ENCODE measurements at regions not wholly inside any gene's neighbourhood (a gene's known extent, or its start where the extent isn't known, plus 50 kb on each side); places are given as distances from the start of the nearest gene placed in this dataset.
A peak's percentile ranks its signal among the peaks of the same experiment; 100 is the strongest.

- peak in 1 of 51 donors; percentile 31 for DNase-seq
Observed at GRCh38 chr5:176733406-176734262, 76.7 kb upstream of the UNC5A start.

DNA sequence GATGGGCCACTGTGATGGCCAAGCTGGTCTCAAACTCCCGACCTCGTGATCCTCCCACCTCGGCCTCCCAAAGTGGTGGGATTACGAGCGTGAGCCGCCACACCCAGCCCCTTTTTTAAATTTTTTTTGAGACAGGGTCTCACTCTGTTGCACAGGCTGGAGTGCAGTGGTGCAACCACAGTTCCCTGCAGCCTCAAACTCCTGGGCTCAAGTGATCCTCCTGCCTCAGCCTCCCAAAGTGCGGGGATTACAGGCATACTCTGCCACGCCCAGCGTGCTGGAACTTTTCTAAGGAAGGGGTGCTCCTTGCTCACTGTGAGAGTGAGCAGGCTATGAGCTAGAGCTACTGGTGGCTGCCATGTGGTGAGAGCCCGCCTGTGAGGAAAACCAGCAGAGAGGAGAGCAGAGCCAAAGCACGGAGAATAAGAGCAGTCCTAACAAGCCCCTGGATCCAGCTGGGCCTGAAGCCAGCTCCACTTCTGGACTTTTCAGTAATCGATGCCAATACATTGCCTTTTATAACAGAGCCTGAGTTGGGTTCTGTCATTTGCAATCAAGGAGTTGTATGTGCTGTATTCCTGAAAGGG is 75.5 kb upstream of the UNC5A start:
- DNase-seq = no peak

GRCh38 chr5:176735383-176736265 is 74.7 kb upstream of the UNC5A start:
- DNase-seq = no peak

DNA sequence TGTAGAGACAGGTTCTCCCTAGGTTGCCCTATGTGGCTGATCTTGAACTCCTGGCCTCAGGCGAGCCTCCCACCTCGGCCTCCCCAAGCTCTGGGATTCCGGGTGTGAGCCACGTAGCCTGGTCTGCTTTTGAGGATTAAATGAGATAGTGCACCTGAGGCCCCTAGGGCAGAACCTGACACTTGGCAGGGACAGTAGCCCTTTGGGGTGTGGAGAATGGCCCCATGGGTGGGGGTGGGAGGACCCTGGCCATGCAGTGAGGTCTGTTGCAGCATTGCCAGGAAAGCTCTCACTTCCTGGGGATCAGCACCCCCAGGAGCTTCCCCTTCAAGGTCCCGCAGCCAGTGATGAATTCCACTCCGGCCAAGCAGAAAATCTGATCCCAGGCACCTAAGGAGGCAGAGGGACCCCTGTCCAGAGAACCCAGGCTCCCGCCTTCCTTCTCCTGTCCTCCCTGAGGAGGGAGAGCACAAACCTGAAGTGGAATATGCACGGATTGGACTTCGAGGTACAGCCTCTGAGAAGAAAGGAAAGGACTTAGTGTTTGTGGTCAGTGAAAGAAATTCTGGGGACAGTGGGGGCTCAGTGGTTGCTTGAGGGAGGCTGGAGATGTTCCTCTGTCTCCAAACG is 73.9 kb upstream of the UNC5A start:
- no peak for DNase-seq

DNA sequence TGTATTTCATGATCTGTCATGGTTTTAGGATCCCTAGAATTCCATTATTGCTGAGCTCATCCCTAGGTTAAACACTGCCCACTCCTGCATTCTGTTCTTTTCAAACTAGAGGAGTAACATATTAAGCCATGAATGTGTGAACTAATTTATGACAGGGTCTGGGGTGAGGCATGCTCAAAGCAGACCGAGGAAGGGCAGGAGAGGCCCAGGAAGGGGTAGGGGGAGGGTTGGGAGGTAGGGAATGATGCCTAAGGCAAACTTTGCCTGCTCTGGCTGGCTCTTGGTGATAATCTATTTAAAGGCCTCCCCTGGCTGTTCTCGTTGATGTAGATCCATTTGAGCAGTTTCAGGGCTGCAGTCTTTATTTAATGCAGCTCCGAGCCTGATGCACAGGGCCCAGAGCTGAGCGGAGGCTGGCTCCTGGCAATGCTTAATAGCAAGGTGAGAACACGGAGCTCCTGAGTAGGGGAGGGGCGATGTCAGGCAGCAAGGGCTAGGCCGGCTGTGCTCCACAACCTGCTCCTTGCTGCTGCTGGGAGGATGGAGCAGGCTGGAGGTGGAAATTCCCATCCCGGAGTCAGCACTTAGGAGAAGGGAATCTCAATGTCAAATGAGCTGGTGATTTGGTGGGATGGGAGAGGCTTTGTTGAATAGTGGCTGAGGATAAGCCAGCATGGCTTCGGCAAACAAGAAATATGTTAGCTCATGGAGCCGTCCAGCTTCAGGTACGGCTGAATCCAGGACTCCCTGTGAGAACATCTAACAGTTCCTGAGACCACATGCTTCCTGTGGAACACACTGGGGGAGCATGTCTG is 73.2 kb upstream of the UNC5A start:
- peak in 1 of 51 donors; percentile 37 for DNase-seq

DNA sequence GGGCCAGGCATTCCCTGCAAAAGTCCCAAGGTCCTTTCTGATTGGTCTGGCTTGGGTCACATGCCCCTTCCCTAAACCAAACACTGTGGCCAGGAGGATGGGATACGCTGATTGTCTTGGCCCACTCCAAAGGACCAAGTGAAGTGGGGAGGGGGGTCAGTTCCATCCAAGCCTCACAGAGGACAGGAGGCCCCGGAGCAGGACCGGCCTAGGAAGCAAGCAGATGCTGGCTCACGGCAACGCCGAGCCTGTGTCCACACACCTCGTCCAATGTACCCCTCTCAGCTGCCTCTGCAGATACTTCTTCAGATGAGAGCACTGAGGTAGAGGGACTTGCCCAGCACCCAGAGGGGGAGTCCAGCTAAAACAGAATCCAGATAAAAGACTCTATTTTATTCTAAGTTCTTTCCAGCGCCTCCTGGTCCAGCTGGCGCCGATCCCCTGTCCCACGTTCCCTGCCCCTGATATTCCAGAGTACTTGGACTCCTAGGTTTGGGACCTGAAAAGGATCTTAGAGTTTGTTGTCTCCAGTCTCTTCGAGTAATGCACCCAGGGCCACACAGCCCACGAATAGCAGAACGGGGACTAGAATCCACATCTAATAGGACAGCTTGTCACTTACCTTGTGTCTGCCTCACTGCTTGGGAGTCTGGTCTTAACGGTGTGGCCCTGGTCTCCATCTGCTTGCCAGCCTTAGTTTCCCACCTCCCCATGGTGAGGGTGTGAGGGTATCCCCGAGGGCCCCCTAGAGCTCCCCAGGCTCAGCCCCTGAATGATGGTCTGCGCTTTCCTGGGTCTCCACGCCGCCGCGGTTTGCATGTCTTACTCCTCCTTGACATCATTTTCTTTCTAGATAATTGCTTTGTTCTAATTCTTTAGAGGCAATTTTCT is 72.4 kb upstream of the UNC5A start:
- DNase-seq = peak in 1 of 51 donors; percentile 23

DNA sequence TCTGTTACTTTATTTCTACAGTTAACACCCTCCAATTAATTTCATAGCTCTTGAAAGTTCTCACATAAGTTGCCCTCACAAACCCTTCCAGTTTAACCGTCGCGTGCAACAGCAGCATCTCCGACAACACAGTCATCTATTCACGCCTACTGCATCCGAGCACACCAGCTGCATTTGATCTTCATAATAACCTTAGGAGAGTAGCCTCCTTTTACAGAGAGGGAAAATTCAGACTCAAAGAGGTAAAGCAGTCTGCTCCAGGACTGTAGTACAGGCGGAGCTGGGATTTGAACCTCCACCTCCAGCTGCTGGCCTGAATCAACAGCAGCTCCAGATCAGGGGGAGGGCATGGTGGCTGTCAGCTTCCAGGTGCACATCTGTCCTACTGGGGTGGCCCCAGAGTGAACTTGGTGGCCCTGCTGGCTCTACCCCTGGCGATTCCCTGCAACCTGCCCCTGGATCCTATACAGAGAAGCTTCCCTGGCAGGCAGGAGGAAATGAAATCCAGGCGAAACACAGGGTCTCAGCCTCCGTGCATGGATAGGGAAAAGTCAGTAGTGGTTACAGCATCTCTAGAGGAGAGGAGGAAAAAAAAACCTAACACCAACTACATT is 71.6 kb upstream of the UNC5A start:
- DNase-seq = no peak

- no peak for DNase-seq
Observed at GRCh38 chr5:176739461-176740051, 70.8 kb upstream of the UNC5A start.

- no peak for DNase-seq
Observed at GRCh38 chr5:176740131-176740701, 70.1 kb upstream of the UNC5A start.

DNA sequence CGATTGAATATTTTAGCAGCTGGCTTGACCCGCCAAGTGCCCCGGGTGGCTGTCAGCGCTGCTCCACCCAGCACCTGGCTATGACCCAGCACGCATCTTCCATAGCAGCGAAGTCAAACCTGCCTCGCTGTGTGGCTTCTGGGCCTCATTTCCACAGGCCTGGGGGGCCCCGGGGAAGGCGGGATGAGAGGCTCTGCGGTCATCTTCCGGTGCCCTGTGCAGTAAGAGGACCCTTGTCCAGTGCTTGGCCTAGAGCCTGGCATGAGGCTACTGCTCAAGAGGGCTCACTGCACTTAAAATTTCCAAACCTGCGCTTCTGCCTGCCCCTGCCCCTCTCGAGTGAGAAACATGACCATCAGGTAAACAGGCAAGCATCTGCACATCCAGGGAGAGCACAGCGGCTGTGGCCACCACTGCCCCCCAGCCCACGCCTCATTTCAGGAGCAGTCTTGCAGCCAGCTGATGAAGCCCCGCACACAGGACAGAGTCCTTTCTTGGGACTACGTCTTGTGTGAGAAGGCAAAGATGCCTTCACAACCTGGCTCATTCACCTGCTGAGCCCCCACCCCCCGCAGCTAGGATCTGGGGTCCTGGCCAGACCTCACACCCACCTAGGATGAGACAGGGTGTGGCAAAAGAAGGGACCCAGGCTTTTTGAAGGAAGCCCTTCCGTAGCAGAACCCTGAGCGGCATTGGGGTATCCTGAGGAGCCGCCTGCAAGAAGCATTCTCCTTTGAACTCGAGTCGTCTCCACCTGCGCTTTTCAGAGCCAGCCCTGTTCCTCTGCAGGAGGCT is 69.5 kb upstream of the UNC5A start:
- DNase-seq = no peak

- no peak for DNase-seq
Observed at GRCh38 chr5:176741561-176742211, 68.7 kb upstream of the UNC5A start.

GRCh38 chr5:176742246-176743105 is 67.9 kb upstream of the UNC5A start:
- DNase-seq = no peak

- DNase-seq = peak in 14 of 51 donors; percentile 17 to 63 (median 27)
Observed at GRCh38 chr5:176743136-176743861, 67.1 kb upstream of the UNC5A start.

DNA sequence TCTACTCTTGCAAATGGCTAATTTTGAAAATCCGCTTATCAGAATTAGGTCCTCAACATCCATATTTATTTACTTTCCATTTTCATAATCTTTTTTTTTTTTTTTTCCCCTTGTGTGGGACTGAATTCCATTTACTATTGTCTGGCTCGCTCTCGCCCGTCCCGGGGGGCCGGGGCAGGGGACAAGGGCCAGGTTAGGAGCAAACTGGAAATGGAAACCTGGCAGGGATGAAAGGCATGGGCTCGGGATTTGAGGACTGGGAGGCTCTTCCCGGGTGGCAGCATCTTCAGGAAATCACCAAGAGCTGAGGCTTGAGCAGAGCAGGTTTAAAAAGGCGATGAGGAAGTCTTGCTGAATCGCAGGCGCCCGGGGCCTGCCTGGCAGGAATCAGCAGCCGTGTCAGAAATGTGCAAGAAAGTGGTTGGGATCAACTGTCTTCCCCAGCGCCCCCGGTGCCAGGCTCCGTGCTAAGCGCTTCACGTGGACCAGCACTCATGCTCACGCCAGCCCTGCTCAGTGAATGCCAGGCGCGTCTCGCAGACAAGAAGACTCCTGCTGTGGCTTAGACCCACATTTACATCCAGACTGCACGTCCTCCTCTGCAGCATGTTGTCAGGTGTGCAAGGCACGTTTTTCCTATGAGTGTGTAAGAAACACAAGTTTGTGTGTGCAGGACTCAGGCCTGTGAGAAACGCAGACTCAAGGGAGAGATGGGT is 66.3 kb upstream of the UNC5A start:
- DNase-seq = no peak

DNA sequence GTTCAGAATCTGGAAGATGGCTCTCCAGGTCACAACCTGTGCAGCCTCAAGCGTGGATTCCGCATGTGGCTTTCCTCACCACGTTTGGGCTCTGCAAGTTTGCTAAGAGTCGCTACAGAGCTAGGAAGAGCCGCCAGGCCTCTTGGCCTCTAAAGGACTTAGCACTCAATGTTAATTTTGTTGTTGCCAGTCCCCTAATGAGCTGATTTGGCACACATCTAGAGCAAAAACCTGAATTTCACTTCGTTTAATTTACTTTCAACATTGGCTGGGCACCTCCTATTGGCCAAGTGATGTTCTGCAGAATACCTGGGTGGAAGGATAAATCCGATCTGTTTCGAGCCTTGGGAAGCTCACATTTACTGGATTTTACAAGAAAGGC is 65.8 kb upstream of the UNC5A start:
- DNase-seq = no peak

Measured in hypothalamus (tissue), 51 donors.